C4-2B (cell line): ENCODE measurements at regions not wholly inside any gene's neighbourhood (a gene's known extent, or its start where the extent isn't known, plus 50 kb on each side); places are given as distances from the start of the nearest gene placed in this dataset.

ENCODE experiments used
- CTCF ChIP-seq: fragments of 450-650 bp; conservative IDR thresholded peaks from 2 replicates; pipeline ENCODE4 v1.5.1; 2017; ENCODE audit warnings: mild to moderate bottlenecking
- ZFX ChIP-seq: fragments of 450-650 bp; IDR thresholded peaks from 2 replicates; pipeline ENCODE4 v1.6.1; 2017

- TF ChIP-seq CTCF (no peak), ZFX (no peak)
Measured at GRCh38 chr1:209232197-209232596, 351.3 kb upstream of the CAMK1G start.
